OCI-LY7 (cell line): ENCODE measurements at regions not wholly inside any gene's neighbourhood (a gene's known extent, or its start where the extent isn't known, plus 50 kb on each side); places are given as distances from the start of the nearest gene placed in this dataset.

Experiments used
- BruUV-seq: library from RNA; stranded (reverse); fragments of 400-500 nt; replicated peaks from 2 replicates; lab custom pipeline; 2021; lab: Mats Ljungman, UMichigan
- CTCF ChIA-PET: fragments of 300-600 bp; sonication (Branson Sonifier 250); formaldehyde crosslinking; loops from one replicate; lab custom pipeline; 2022; ENCODE audit warnings: antibody characterized with exemption; ENCODE audit not compliant: unreplicated experiment; lab: Charles Lee
- POLR2A ChIA-PET: fragments of 300-600 bp; sonication (Branson Sonifier 250); formaldehyde crosslinking; loops from one replicate; lab custom pipeline; 2022; ENCODE audit warnings: antibody characterized with exemption; lab: Charles Lee
- DNase-seq: peaks from one replicate; pipeline ENCODE4 v3.0.0-alpha.2; 2015; ENCODE audit warnings: low spot score
- H2AFZ ChIP-seq: fragments of 200-600 bp; sonication (generic), shearing (Covaris generic); 2 replicates; pipeline ENCODE4 v1.6.1; 2014; ENCODE audit warnings: mild to moderate bottlenecking, antibody characterized with exemption, low read length, moderate library complexity
- H3K27ac ChIP-seq: fragments of 200-600 bp; sonication (generic); 2 replicates; pipeline ENCODE4 v1.5.1; 2014; ENCODE audit warnings: mixed run types, low read depth, mild to moderate bottlenecking, moderate library complexity, low read length, inconsistent platforms; ENCODE audit not compliant: poor library complexity, severe bottlenecking
- H3K36me3 ChIP-seq: fragments of 200-600 bp; sonication (generic); 2 replicates; pipeline ENCODE4 v1.6.1; 2014; ENCODE audit warnings: mild to moderate bottlenecking, antibody characterized with exemption, low read length, moderate library complexity, mixed read lengths; ENCODE audit not compliant: insufficient read depth
- H3K4me1 ChIP-seq: fragments of 200-600 bp; sonication (generic); 2 replicates; pipeline ENCODE4 v1.5.1; 2014; ENCODE audit warnings: mild to moderate bottlenecking, low read length; ENCODE audit not compliant: insufficient read depth, poor library complexity, severe bottlenecking
- H3K4me2 ChIP-seq: fragments of 200-600 bp; sonication (generic); 2 replicates; pipeline ENCODE4 v1.6.1; 2014; ENCODE audit warnings: mild to moderate bottlenecking, low read length
- H3K4me3 ChIP-seq: fragments of 200-600 bp; sonication (generic); 2 replicates; pipeline ENCODE4 v1.5.1; 2014; ENCODE audit warnings: mild to moderate bottlenecking, low read depth, low read length; ENCODE audit not compliant: poor library complexity, severe bottlenecking
- H3K79me2 ChIP-seq: fragments of 200-600 bp; sonication (generic); 2 replicates; pipeline ENCODE4 v1.6.1; 2016; ENCODE audit warnings: low read depth, mild to moderate bottlenecking, low read length, moderate library complexity, mixed read lengths; ENCODE audit not compliant: insufficient read depth
- H3K9me2 ChIP-seq: fragments of 200-600 bp; sonication (generic); 2 replicates; pipeline ENCODE4 v1.6.1; 2016; ENCODE audit warnings: mild to moderate bottlenecking, low read length, mixed read lengths; ENCODE audit not compliant: insufficient read depth
- H3K9me3 ChIP-seq: fragments of 200-600 bp; sonication (generic); 2 replicates; pipeline ENCODE4 v1.6.1; 2014; ENCODE audit warnings: mild to moderate bottlenecking, mixed run types, low read length, mixed read lengths
- H4K20me1 ChIP-seq: fragments of 200-600 bp; sonication (generic); 2 replicates; pipeline ENCODE4 v1.6.1; 2014; ENCODE audit warnings: mild to moderate bottlenecking, antibody characterized with exemption, low read length, moderate library complexity, mixed read lengths; ENCODE audit not compliant: insufficient read depth
- CTCF ChIP-seq: fragments of 200-600 bp; sonication (generic); conservative IDR thresholded peaks from 2 replicates; pipeline ENCODE4 v1.5.1; 2014; ENCODE audit warnings: mild to moderate bottlenecking, antibody characterized with exemption, low read length, moderate library complexity, mixed read lengths
- EZH2phosphoT487 ChIP-seq: fragments of 200-600 bp; sonication (generic); IDR thresholded peaks from 2 replicates; pipeline ENCODE4 v1.6.1; 2018; ENCODE audit warnings: low read depth, borderline replicate concordance, mild to moderate bottlenecking, mixed run types, antibody characterized with exemption, low read length, moderate library complexity, mixed read lengths
- intact Hi-C: fragments of 100-400 bp; cut with micrococcal nuclease; formaldehyde crosslinking; loops from one replicate; pipeline ENCODE4 v1.10.0; 2022; ENCODE audit not compliant: unreplicated experiment

- no peaks in the 10 kb centered on the region for H3K36me3 ChIP-seq
- no peak overlapping the region for H2AFZ ChIP-seq
- H3K4me2 ChIP-seq = no peak overlapping the region
- no peaks in the 10 kb centered on the region for H3K79me2 ChIP-seq
- TF ChIP-seq CTCF (no peak), EZH2phosphoT487 (no peak)
- ChIA-PET CTCF (no interaction called here), POLR2A (no interaction called here)
- no peaks in the 10 kb centered on the region for H4K20me1 ChIP-seq
- no TSS peak for BruUV-seq
- H3K9me2 ChIP-seq = no peaks in the 10 kb centered on the region
- no peaks in the 10 kb centered on the region for H3K4me1 ChIP-seq
- H3K27ac ChIP-seq = no peak overlapping the region
- H3K9me3 ChIP-seq = no peaks in the 10 kb centered on the region
- no peak overlapping the region for H3K4me3 ChIP-seq
- intact Hi-C loops = no loop called here
- DNase-seq = no peak
Measured at GRCh38 chr22:41040483-41040882, 51.9 kb upstream of the EP300 start.

- TF ChIP-seq EZH2phosphoT487 = no peak
- TF ChIP-seq CTCF = no peak
- DNase-seq = no peak
- BruUV-seq = no TSS peak
- Histone ChIP-seq H3K4me1 (no peaks in the 10 kb centered on the region), H3K4me2 (no peak overlapping the region), H3K9me2 (no peaks in the 10 kb centered on the region), H3K36me3 (no peaks in the 10 kb centered on the region), H3K27ac (no peak overlapping the region), H3K9me3 (no peaks in the 10 kb centered on the region), H3K4me3 (no peak overlapping the region), H3K79me2 (no peaks in the 10 kb centered on the region), H4K20me1 (no peaks in the 10 kb centered on the region), H2AFZ (no peak overlapping the region)
- POLR2A ChIA-PET = no interaction called here
- CTCF ChIA-PET = no interaction called here
- intact Hi-C loops = no loop called here
Measured at GRCh38 chr22:41041532-41041931, 50.9 kb upstream of the EP300 start.
